ENCODE measurements at regions not wholly inside any gene's neighbourhood (a gene's known extent, or its start where the extent isn't known, plus 50 kb on each side); places are given as distances from the start of the nearest gene placed in this dataset.

DNA sequence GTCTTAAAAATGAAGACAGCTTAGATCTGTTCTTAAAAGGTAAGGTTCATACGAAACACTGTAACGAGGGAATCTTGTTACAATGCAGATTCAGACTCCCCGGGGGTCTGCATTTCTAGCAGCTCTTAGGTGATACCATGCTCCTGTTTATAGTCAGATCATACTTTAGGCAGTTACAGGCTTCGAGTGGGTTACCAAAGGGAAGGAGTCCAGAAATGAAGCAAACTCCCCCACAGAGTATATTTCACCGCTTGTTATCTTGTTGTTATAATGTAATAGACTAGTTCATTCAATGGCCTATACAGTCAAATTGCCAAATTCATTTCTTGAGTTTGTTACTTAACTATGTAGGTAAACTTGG, 601.1 kb downstream of the USP25 start:
- no peak for DNase-seq (ENCODE audit: extremely low read depth, low read depth, low spot score)

DNA sequence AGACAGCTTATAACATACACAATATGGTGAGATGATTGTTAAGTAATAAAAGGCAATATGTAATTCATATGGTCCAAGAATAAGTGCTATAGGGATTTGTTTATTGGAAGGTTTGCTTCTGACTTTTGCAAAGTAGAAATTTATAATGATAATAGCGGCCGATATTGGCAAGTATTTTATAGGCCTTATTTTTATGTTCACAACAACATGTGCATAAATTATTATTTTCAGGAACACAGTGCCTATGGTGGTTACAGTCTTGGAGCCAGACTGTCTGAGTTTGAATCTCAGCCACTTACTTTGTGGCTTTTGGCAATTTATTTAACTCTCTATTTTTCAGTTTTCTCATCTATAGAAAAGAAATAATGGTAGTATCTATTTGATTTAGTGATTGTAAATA, 607.5 kb downstream of the USP25 start:
- DNase-seq (ENCODE audit: extremely low read depth, low read depth, low spot score) = no peak

DNA sequence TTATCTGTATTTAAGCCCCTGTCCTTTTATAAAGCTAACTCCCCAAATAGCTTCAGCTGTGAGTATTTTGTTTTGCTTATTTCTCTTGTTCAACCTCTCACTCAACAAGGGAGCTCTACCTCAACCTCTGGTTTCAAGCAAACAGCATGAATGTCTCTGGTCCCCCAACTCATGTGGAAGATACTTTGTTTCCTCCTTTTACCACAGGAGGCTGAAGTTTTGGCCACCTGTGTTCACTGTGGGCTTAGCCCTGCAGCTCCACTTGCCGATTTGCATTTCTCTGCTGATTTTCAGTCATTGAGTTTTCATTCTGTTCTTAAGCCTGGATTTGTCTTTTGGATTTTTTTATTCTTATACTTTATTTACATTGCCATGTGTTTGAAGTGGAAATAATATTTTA, 613.1 kb downstream of the USP25 start:
- DNase-seq (ENCODE audit: extremely low read depth, low read depth, low spot score) = no peak

DNA sequence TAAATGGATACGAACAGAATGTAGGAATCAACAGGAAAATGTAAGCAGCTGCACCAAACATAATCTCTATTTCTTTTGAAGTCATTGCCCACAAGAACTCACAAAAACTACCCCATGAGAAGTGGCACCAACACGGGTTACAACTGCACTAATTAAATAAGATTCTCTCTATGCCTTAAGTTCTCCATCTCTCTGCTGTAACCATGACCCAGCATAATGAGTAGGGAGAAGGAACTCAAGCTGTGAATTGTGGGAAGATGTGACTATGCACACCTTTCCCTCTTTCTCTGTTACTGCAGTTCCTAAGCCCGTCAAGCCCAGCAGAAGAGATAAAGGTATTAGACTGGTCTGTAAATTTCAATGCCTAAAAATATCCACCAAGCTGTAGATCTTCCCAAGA, 614.0 kb downstream of the USP25 start:
- DNase-seq (ENCODE audit: extremely low read depth, low read depth, low spot score) = no peak

DNA sequence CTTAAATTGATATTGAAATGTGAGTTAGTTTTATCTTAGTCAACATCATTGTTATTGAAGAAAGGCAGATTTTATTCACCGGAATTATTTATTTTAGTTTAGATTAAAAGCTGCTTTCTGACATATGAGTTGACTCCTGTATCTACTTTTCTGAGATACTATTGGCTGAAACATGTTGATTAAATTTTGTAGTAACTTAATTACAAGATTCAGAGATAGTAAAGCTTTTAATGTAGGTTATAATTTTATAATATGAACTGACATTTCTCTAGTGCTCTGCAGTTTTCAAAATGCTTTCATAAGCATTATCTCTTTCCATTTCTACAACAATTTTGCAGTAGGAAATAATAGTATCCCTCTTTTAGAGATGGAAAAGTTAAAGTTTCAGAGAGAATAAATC, 616.0 kb downstream of the USP25 start:
- no peak for DNase-seq (ENCODE audit: extremely low read depth, low read depth, low spot score)

DNA sequence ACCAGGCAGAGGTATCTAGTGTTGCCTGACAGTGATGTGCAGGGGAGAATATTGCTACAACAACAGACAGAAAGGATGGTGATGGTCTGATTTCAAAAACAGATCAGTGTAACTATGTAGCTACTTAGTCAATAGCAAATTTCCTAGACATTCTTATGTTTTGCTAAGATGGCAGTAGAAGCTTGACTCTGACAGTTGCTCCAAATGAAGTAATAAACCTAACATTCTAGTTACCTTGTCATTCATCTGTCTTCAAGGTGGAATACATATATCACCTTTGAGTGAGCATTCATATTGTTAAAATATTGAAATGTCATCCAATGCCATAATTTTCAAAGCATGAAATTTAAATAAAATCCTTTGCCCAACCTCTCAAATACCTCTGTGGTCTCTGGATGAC, 617.4 kb downstream of the USP25 start:
- no peak for DNase-seq (ENCODE audit: extremely low read depth, low read depth, low spot score)

DNA sequence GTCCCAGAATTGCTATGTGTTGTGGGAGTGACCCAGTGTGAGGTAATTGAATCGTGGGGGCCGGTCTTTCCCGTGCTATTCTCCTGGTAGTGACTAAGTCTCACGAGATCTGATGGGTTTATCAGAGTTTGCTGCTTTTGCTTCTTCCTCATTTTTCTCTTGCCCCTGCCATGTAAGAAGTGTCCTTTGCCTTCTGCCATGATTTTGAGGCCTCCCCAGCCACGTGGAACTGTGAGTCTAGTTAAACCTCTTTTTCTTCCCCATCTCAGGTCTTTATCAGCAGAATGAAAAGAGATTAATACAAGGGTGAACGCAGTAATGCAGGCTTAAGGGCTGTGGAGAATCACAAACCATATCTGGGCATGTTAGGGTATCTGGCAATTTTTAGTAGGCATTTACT, 624.0 kb downstream of the USP25 start:
- no peak for DNase-seq (ENCODE audit: extremely low read depth, low read depth, low spot score)

DNA sequence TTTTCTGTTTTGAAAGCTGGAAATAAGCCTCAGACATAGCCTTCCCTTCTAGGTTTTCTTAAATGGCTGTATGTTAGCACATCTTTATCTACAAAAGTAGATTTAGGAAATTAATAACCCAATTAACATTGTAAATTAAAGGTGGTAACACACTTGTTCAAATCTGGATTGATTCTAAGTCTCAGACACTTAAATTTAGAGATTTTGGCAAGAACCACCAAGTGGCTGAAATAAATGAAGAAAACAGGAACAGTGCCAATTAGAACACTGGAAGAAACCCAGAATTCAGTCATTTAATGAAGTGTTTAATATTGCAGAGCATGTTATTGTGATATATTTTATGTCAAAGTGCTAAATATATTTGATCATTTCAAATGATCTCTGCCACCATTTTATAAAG, 628.2 kb downstream of the USP25 start:
- no peak for DNase-seq (ENCODE audit: extremely low read depth, low read depth, low spot score)

DNA sequence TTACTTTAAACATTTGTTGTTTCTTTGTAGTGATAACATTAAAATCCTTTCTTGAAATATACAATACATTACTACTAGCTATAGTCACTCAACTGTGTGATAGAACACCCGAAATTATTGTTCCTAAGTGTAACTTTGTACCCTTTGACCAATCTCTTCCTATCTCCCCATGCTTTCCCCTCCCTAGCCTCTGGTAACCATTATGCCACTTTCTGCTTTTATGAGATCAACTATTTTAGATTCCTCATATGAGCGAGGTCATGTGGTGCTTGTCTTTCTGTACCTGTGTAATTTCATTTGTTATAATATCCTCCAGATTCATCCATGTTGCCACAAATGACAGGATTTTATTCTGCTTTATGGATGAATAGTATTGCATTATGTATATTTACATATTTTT, 629.0 kb downstream of the USP25 start:
- no peak for DNase-seq (ENCODE audit: extremely low read depth, low read depth, low spot score)

DNA sequence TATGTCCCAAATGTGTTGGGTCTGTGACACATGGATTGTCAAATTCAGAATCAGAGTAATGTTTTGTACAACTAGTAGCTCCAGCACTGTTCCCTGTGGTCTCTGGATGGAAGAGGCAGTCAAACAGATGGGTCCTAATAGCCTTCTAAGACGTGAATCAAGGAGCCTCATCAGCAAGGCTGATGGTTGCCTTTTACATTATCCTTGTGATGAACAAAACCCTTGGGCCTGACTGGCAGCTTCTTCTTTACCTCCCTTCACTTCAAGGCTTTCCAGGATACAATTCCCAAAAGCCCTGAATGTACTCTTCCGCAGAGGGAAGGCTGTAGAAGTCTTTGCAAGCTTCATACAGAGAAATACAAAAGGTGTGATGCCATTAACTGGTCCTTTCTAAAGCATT, 633.3 kb downstream of the USP25 start:
- no peak for DNase-seq (ENCODE audit: extremely low read depth, low read depth, low spot score)

DNA sequence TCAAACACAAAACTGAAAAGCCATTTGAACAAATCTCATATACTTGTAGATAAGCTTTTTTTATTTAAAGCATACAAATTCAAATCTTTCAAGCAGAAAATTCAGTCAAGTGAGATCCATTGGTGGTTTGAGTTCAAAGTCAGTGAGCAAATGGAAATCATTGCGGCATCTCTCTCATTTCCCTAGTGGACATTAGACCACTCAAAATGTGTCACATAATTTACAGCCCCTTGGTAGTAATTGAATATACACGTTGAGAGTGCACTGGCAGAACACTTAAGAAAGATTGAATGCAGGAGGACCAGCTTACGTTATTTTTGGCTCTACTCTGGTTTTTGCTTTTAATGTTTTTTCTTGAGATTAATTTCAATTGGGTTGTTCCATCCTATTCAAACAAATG, 633.7 kb downstream of the USP25 start:
- no peak for DNase-seq (ENCODE audit: extremely low read depth, low read depth, low spot score)

DNA sequence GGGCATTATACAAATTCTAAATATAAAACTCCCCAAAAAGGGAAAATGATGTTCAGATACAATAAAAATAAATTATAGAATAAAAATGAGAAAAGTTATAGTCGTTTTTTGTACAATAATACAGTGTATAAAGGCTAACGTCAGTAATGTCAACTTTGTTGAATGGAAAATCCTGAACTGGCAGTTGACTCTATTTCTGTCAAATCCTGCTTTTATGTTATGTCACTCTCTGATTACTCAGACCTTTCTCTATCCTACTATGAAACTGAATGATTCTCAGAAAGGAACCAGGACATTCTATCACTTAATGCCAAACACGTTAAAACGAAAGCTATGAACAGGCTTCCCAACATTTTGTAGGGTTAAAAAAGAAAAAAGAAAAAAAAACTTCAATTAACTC, 636.4 kb downstream of the USP25 start:
- DNase-seq (ENCODE audit: extremely low read depth, low read depth, low spot score) = no peak

DNA sequence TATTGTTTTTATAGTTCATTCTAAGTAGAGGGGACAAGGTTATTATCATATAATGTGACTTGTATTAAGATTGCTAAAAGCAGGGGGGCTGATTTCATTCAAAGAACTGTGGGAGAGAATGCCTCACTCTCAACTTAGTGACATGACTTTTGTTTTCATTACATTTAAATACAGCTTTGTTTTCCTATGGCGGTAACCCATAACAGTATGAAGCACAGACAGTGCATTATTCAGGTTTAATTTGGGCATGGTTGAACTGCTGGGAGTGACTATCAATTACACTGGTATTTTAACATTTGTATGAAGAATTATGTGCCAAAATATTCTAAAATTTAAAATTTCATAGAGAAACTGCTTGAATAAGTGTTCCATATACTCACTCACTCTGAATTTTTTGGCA, 637.3 kb downstream of the USP25 start:
- DNase-seq (ENCODE audit: extremely low read depth, low read depth, low spot score) = no peak

DNA sequence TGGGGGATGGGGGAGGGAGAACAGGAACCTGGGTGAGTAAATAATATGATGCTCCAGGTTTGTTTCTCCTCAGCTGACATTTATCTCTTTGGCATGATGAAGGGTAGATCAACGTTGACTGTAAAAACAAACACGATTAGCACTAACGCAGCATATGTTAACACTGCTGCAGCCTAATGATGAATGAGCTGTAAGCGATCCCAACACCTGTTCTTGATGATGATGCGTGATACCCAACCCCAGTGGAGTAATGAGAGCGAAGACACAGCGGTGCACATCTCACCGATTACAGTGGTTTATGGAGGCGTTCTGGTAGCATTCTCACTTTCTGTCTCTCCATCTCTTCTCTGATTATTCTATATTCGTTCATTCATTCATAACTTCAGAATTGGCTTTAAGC, 640.4 kb downstream of the USP25 start:
- no peak for DNase-seq (ENCODE audit: extremely low read depth, low read depth, low spot score)

DNA sequence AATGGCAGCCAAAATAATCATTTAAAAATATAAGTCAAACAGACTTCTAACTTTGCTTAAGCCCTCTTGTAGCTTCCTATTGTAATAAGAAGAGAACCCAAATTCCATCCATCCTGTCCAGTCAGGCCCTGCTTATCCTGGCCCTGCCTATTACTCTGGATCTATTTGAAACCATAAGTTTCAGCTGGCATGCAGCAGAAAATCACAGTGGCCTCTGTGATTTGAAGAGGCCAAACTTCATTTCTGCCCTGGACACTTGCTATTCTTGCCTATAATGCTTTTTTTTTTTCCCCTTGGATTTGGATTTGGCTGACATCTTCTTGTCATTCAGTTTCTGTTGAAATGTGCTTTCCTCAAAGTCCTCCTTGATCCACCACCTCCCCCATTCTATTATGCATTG, 642.8 kb downstream of the USP25 start:
- DNase-seq (ENCODE audit: extremely low read depth, low read depth, low spot score) = no peak

DNA sequence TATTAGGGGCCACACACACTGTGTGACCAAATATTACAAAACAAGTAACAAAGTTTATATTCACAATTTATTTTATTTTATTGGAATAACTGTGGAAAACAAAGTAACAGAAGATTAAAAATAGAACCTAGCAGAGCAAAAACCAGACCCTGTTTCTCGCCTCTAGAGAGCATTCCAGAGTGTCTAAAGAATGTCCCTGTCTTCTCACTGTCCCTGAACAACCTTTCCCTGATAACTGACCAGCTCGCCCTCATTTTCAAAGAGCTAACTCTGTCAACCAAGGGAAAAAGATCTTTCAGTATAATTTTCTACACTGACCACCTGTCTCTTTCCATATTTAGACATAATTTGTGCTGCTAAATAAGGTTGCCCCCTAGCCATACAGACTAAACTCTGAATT, 646.9 kb downstream of the USP25 start:
- no peak for DNase-seq (ENCODE audit: extremely low read depth, low read depth, low spot score)

DNA sequence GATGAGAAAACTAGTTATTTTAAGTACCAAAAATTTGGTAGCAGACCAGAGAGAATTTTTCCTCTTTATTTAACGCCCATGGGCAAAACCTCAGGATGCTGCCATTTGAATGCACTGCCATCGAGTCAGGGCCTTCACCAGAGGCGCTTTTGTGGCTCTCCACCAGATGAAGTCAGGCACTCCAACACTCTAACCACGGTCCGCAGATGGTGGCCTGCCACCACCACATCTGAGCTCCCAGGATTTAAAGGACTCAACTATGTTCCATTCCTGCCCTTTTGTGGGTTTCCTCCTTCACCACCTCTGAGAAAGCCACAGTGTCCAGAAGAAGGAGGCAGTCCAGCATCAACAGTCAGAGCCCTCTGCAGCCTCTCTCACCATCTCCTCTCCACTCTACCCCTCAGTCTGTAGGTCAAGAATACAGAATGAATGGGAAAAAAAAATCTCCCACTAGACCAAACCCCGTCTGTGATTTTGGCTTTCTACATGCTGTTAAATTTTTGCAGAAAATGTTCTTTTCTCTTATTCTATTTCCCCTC, 647.4 kb downstream of the USP25 start:
- DNase-seq (ENCODE audit: extremely low read depth, low read depth, low spot score) = no peak

DNA sequence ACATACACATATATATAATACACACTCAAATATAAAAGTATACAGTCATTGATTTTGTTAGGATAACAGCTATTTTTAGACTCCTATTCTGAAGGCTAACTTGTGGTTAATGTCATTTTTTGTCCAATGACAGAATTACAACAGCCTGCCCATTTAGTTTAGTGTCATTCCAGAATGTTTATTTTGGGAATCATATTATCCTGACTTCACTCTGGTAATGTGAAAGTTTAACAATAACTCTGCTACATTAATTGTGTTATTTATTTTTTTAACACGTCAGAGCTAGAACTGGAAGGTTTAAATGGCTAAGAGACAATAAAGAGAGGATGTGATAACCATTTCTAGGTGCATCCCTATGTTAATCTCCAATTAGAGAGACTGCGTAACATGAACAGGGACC, 648.1 kb downstream of the USP25 start:
- DNase-seq (ENCODE audit: extremely low read depth, low read depth, low spot score) = no peak

DNA sequence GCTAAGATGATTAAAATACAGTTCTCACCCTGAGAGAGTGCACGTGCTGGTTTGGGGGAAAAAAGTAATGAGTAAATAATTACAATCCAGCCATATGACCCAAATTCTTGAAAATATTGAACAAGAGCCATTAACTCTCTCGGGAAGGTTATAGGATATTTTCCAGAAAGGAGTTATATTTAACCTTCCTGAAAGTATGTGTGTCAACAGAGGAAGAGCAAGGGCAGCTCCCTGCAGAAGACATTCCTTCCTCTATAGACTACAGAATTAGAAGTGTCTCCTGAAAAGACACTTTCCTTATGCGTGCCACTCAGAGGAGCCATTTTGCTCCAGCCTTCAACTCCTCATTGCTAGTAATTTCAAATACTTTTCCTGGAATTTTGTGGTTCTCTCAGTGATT, 648.7 kb downstream of the USP25 start:
- no peak for DNase-seq (ENCODE audit: extremely low read depth, low read depth, low spot score)

DNA sequence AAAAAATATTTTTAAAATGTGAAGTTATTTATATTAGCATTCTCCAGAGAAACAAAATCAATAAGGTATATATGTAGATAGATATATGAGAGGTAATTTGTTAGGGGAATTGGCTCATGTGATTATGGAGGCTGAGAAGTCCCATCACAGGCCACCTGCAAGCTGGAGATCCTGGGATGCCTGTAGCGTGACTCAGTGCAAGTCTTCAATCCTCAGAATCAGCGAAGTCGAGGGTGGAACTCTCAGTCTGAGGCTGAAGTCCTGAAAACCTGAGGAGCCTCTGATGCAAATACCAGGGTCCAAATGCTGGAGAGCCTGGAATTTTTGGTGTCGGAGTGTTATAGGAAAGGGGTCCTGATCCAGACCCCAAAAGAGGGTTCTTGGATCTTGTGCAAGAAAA, 658.5 kb downstream of the USP25 start:
- DNase-seq (ENCODE audit: extremely low read depth, low read depth, low spot score) = no peak

DNA sequence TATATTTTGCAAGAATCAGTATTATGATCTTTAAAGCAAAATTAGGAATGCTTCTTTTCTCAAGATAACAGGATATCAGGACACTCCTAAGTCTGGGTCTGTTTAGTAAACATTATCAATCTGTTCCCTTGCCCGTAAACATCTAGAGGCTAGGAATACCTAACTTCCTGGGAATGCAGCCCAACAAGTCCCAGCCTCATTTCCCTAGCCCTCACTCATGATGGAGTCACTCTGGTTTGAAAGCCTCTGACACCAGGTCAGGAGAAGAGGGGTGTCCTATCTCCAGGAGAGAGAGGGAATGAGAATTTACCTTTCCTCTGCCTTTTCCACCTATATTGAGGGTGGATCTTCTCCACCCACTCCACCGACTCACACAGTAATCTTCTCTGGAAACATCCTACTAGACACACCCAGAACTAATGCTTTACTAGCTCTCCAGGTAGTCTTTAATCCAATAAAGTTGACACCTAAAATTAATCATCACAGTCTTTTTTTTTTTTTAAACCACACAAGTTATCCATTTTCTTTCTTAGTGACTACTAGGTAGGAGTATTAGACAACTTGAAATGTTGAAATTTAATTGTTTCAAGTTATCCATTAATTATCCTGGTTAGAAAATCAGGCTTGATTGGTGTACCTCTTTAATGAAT, 659.3 kb downstream of the USP25 start:
- no peak for DNase-seq (ENCODE audit: extremely low read depth, low read depth, low spot score)

DNA sequence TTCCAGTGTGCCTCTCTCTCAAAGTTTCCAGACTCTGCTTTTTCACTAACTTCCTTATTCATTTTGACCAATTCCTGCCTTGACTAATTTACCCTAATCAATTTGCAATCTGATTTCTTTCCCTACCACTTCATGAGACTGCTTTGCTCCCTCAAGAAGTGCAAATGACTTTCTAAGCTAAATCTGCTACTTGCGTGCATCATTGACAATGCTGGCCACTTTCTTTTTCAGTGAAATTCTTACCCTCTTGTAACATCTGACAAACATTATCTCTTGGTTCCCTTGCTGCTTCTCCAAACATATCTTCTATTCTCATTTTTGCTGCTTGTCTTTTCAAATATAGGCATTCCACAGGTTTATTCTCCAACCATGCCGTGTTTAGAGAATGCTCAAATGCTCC, 659.9 kb downstream of the USP25 start:
- DNase-seq (ENCODE audit: extremely low read depth, low read depth, low spot score) = no peak

DNA sequence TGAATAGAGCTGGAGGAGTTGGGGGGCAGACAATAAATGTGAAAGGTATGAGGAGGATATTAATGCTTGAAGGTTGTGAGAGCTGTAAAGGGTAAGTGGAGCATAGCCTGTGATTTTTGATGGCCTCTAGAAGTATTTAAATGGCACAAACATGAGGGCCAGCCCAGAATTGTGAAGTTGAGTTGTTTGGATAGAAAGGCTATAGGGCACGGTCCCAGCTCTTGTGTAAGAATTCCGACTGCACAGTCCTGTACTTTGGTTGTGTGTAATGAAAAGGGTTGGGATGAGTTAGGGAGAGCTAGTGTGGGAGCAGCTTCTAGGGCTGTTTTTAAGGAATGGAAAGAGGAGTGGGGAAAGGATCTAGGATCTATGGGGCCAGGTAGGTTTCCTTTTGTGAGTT, 665.5 kb downstream of the USP25 start:
- no peak for DNase-seq (ENCODE audit: extremely low read depth, low read depth, low spot score)
